Gastroesophageal sphincter (tissue), 3 donors: ENCODE measurements at regions not wholly inside any gene's neighbourhood (a gene's known extent, or its start where the extent isn't known, plus 50 kb on each side); places are given as distances from the start of the nearest gene placed in this dataset.

ENCODE experiments used
- CTCF ChIP-seq, 4 experiments: fragments of 200-600 bp in 2 of 4; fragments of 450-650 bp in 2 of 4; sonication (generic) in 1 of 4; IDR thresholded peaks; one replicate each; pipeline ENCODE4 v1.5.1; 2017 to 2019; ENCODE audit warnings: antibody characterized with exemption in 4 of 4, mild to moderate bottlenecking in 2 of 4, moderate library complexity in 2 of 4
- EP300 ChIP-seq: sonication (generic); formaldehyde crosslinking; IDR thresholded peaks from one replicate; pipeline ENCODE4 v1.6.1; 2017; ENCODE audit warnings: antibody characterized with exemption, mild to moderate bottlenecking
- POLR2A ChIP-seq, 2 donors: fragments of 450-650 bp; IDR thresholded peaks; one replicate each; pipeline ENCODE4 v1.6.1; 2017; ENCODE audit warnings: antibody characterized with exemption in 2 of 2, mild to moderate bottlenecking in 2 of 2, moderate library complexity in 1 of 2
- POLR2AphosphoS5 ChIP-seq: sonication (generic); formaldehyde crosslinking; IDR thresholded peaks from one replicate; pipeline ENCODE4 v1.6.1; 2017; ENCODE audit warnings: antibody characterized with exemption

DNA sequence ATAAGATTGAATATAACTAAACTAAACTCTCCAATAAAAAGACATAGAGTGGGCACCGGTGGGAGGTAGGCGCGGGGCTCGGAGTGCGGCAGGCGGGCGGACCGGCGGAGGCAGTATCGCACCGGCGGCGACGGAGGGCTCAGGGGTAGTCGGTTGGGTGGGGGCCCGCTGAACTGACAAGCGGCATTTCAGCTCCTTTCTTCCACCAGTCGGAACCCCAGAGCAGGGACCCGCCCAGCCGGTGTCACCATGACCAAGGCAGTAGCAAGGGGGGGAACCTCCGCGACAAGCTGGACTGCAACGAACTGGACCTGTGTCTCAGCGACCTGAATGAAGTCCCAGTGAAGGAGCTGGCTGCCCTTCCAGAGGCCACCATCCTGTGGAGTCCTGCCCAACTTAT, 156.7 kb downstream of the HINT1 start:
- TF ChIP-seq CTCF (IDR thresholded peaks at IDR 0.05) (no peak), EP300 (no peak), POLR2A (IDR thresholded peaks at IDR 0.05) (no peak), POLR2AphosphoS5 (no peak)
